ENCODE measurements at regions not wholly inside any gene's neighbourhood (a gene's known extent, or its start where the extent isn't known, plus 50 kb on each side); places are given as distances from the start of the nearest gene placed in this dataset.

GRCh38 chr5:106423109-106423897 is 1247.4 kb downstream of the EFNA5 start:
- intact Hi-C loops (cut with DNase I) = no loop called here
- no peak for ATAC-seq
- Histone ChIP-seq H3K36me3 (no peaks in the 10 kb centered on the region), H3K9me3 (peaks cover 0 to 20% (median 0%) of the 10 kb centered on the region in 11 donors), H3K27ac (no peak overlapping the region), H3K4me1 (no peaks in the 10 kb centered on the region), H3K4me3 (no peak overlapping the region), H3K27me3 (no peaks in the 10 kb centered on the region)
- no peak for TF ChIP-seq CTCF (IDR thresholded peaks at IDR 0.05)
- WGBS, 2 donors = 83 to 89% methylated on average over 8 of the region's 8 CpGs
- DNase-seq = no peak

GRCh38 chr5:106420102-106420501 is 1250.6 kb downstream of the EFNA5 start:
- WGBS, 2 donors = 95 to 97% methylated on average over 4 of the region's 4 CpGs
- ATAC-seq (no peak), DNase-seq (no peak)
- H3K36me3 ChIP-seq = no peaks in the 10 kb centered on the region
- H3K9me3 ChIP-seq = peaks cover 0 to 20% (median 0%) of the 10 kb centered on the region in 11 donors
- no peak overlapping the region for H3K27ac ChIP-seq
- no peaks in the 10 kb centered on the region for H3K4me1 ChIP-seq
- no peak for TF ChIP-seq CTCF (IDR thresholded peaks at IDR 0.05)
- H3K4me3 ChIP-seq = no peak overlapping the region
- intact Hi-C loops (cut with DNase I) = no loop called here
- no peaks in the 10 kb centered on the region for H3K27me3 ChIP-seq

- no peak for ATAC-seq
- intact Hi-C loops (cut with DNase I) = no loop called here
- TF ChIP-seq CTCF (IDR thresholded peaks at IDR 0.05) = no peak
- Histone ChIP-seq H3K4me3 (no peak overlapping the region), H3K4me1 (no peaks in the 10 kb centered on the region), H3K36me3 (no peaks in the 10 kb centered on the region), H3K27me3 (no peaks in the 10 kb centered on the region), H3K27ac (no peak overlapping the region), H3K9me3 (peaks cover 0 to 13% (median 0%) of the 10 kb centered on the region in 11 donors)
- DNase-seq = no peak
- WGBS, 2 donors = 76 to 87% methylated on average over 2 of the region's 2 CpGs
Observed at GRCh38 chr5:106418196-106418595, 1252.5 kb downstream of the EFNA5 start.

- Histone ChIP-seq H3K4me3 (no peak overlapping the region), H3K4me1 (no peaks in the 10 kb centered on the region), H3K36me3 (no peaks in the 10 kb centered on the region), H3K27ac (no peak overlapping the region), H3K27me3 (no peaks in the 10 kb centered on the region), H3K9me3 (peaks cover 0 to 7% (median 0%) of the 10 kb centered on the region in 11 donors)
- intact Hi-C loops (cut with DNase I) = no loop called here
- no peak for DNase-seq
- ATAC-seq = no peak
- 92 to 93% methylated on average over 6 of the region's 6 CpGs for WGBS, 2 donors
- TF ChIP-seq CTCF (IDR thresholded peaks at IDR 0.05) = no peak
Observed at GRCh38 chr5:106417566-106417965, 1253.2 kb downstream of the EFNA5 start.
